ENCODE measurements at regions not wholly inside any gene's neighbourhood (a gene's known extent, or its start where the extent isn't known, plus 50 kb on each side); places are given as distances from the start of the nearest gene placed in this dataset.
"Not testable (repeated sequence)": the region's sequence is repeated elsewhere in the genome, so short reads cannot be mapped to it uniquely, and the experiment has no call there.

DNA sequence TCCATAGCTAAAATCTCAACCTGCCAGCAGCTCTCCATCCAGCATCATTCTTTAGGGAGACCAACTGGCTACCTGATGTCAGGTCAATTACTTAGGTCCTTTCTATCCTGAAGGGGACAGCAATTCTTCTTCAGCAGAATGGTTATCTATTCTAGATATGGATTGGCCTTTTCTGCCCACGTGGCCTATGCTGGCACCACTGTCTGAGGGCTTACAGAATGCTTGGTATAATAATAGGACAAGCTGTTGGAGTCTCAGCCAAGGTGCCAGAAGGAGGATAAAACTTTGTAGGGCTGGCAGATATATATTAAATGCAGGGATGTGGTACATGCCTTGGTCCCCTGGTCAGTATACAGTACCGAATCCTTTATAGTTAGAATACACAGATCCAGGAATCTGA, 89.8 kb upstream of the C1GALT1C1 start:
- in situ Hi-C loops (cut with MboI; ENCODE audit: low sequenced_read_pairs), result no loop called here

DNA sequence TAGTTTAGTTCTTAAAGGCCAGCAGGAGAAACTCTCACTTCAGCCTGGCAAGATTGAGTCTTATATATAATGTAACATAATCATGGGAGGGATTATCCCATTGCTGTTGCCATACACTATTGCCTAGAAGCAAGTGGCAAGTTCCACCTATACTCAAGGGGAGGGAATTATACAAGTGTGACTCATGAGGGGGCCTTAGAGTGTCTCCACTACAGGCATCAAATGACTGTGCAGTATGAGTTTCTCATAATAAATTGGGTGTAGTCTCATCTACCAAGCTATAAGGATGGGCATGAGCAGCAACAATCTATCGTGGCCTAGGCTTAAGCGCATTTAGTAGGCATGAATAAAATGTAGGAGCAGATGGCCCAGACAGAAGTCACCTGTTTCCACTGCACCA, 89.1 kb upstream of the C1GALT1C1 start:
- in situ Hi-C loops (cut with MboI; ENCODE audit: low sequenced_read_pairs), result no loop called here

DNA sequence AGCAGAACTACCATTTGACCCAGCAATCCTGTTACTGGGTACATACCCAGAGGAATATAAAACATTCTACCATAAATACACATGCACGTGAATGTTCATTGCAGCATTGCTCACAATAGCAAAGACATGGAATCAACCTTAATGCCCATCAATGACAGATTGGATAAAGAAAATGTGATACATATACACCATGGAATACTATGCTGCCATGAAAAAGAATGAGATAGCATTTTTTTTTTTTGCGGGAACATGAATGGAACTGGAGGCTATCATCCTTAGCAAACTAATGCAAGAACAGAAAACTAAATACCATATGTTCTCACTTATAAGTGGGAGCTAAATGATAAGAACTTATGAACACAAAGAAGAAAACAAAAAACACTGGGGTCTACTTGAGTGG, 72.5 kb upstream of the C1GALT1C1 start:
- in situ Hi-C loops (cut with MboI; ENCODE audit: low sequenced_read_pairs), result not testable (repeated sequence)

GRCh38 chrX:120697053-120697452, 67.2 kb upstream of the C1GALT1C1 start:
- in situ Hi-C loops (cut with MboI; ENCODE audit: low sequenced_read_pairs), result no loop called here

GRCh38 chrX:120692319-120692718, 62.5 kb upstream of the C1GALT1C1 start:
- in situ Hi-C loops (cut with MboI; ENCODE audit: low sequenced_read_pairs), result no loop called here

GRCh38 chrX:120690941-120691340, 61.1 kb upstream of the C1GALT1C1 start:
- in situ Hi-C loops (cut with MboI; ENCODE audit: low sequenced_read_pairs), result no loop called here

- in situ Hi-C loops (cut with MboI; ENCODE audit: low sequenced_read_pairs), result no loop called here
These were observed 60.5 kb upstream of the C1GALT1C1 start for GRCh38 chrX:120690344-120690743.

DNA sequence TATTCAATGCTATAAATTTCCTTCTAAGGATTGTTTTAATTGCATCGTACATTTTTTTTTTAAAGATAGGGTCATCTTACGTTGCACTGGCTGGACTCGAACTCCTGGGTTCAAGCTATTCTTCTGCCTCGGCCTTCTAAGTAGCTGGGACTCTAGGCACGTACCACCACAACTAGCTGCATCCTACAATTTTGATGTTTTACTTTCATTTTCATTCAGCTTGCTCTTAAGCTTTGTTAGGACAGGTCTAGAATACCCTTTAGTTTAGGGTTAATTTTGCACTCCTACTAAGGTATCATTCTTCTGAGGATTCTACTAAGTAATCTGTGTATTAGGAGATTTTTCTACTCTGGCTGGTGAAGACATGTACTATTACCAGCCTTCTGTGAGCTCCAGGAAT, 50.2 kb upstream of the C1GALT1C1 start:
- in situ Hi-C loops (cut with MboI; ENCODE audit: low sequenced_read_pairs), result no loop called here

Data from HL-60/S4 (cell line).